ENCODE measurements at regions not wholly inside any gene's neighbourhood (a gene's known extent, or its start where the extent isn't known, plus 50 kb on each side); places are given as distances from the start of the nearest gene placed in this dataset.

DNA sequence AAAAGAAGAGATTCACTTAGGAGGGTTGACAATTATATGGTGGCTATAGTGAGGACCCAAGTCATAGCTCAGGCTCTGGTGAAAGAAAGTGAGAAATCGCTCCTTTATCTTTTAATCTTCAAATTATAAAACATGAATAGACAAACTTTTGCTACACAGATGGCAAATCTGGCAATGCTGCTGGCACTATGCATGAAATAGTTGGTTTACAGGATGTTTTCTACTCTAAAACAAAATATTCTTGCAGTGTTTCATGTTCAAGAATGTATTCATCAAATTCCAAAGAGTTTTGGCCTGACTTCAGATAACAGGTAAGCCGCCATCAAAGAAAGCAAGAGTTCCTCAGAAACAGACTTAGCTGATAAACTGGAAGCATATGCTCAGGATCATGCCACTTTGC is 801.2 kb downstream of the C4orf33 start:
- no peak for DNase-seq (ENCODE audit: low spot score)

DNA sequence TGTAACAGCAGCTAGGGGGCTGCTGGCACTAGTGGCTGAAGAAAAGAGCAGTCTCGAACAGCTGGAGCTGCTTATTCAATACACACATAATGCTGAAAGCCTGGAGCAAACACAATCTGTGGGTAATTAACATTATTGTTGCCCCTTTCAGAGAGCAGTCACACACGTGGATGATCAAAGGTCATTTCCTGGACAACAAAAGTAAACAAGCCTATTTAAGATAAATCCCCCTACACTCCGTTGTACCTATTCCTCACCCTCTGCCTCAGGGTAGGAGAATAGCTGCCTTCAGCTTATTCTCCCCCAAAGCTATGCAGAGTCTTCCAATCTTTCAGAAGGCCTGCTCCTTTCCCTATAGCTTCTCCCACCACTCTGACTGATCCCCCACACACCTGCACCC is 803.9 kb downstream of the C4orf33 start:
- no peak for DNase-seq (ENCODE audit: low spot score)

GRCh38 chr4:129900430-129900953 is 804.5 kb downstream of the C4orf33 start:
- DNase-seq (ENCODE audit: low spot score), result no peak

- DNase-seq (ENCODE audit: low spot score), result no peak
These were observed 805.3 kb downstream of the C4orf33 start for GRCh38 chr4:129901205-129901604.

DNA sequence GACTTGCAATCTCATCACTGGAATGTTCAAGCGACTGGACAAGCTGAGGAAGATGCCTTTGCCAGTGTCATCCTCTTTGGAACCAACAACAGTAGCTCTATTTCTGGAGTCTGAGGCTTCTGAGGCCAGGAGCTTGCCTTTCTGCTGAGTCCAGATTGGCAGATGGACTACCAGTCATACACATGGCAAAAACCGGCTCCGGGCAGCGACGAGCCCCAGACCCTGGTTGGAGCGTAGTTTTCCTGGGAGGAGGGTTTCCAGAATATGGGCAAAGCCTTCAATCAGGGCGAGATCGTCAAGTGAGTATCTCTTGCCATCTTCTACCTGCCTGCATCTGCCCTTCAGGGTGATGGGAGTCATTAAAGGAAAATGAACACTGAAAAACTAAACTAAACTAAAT is 807.9 kb downstream of the C4orf33 start:
- no peak for DNase-seq (ENCODE audit: low spot score)

DNA sequence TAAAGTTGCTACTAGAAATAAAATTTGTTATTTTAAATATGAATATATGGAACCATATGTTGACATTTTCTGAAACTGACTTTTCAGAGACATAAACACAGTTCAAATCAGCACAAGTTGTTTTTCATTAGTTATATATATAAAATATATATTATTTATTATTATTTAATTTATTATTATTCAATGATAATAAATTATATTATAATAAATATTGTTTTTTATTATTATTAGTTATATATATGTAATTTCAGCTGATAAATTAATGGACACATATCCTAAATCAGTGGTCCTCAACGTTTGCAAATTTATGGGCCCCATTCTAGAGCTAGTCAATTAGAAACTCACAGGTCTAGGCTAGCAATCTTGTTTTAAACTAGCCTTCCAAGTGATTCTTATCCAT is 809.3 kb downstream of the C4orf33 start:
- no peak for DNase-seq (ENCODE audit: low spot score)

DNA sequence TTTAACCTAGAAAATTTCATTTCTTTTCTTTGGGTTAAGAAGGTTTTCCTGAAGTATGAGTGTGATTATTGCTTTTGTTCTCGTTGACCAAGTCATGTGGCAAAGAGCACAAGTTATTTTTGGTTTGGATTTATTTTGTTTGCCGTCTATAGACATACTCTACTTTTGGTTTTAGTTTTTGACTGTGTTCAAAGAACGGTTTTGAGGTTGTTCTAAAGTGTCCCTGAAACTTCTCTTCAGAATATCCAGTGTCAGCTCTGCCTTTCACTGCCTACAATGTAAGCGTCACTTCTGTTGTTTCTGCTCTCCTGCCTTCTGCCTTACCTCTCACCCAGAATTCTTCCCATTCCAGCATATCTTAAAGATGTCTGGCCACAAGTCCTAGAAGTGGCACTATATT is 812.2 kb downstream of the C4orf33 start:
- DNase-seq (ENCODE audit: low spot score), result no peak

DNA sequence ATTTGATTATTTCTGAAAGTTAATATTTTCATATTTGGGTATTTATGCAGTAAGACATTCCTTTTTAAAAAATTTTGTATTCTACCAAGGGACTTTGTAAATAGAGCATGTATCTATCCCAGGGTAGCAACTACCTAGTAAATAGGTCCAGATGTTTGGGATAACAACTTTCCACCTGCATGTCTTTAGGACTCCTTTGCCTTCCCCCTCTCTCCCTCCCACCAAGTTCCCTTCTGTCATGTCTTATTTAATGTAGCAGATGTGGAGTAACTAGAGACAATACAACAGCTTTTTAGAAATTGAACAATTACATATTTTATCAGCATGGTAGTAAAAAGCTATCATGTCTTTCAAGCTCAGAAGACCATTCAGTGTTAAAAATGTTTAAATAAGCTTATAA is 821.0 kb downstream of the C4orf33 start:
- DNase-seq (ENCODE audit: low spot score), result no peak

GRCh38 chr4:129917651-129918050 is 821.7 kb downstream of the C4orf33 start:
- no peak for DNase-seq (ENCODE audit: low spot score)

DNA sequence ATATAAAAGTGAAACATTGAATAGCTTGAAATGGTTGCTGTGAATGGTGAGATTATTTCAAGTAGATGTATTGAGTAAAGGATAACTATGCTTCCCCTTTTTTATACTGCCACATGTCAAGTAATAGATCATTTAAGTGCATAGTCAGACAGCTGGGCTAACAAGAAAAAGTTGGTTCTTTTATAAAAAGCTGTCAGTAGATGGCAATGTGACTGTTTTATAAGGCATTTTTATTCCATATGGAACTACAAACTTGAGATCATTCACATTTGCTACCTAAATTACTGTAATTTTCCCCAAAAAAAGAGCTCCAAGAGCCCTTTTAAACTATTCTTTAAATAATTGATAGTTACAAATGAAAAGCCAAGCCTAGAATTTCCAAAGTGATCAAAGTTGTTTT is 831.0 kb downstream of the C4orf33 start:
- DNase-seq (ENCODE audit: low spot score), result no peak

DNA sequence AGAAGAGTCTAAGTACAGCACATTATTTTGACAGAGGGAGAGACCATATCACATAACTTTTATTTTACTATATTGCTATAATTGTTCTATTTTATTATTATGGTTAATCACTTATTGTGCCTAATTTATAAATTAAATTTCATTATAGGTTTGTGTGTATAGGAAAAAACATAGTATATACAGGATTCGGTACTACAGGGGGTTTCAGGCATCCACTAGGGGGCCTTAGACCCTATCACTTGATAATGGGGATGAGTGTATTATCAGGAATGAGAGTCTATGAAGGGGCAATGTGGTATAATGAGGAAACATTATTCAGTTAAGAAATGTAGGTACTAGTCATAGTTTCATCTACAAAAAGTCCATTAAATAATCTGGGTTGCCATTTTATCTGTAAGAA is 833.1 kb downstream of the C4orf33 start:
- no peak for DNase-seq (ENCODE audit: low spot score)

- no peak for DNase-seq (ENCODE audit: low spot score)
These were observed 834.0 kb downstream of the C4orf33 start for GRCh38 chr4:129929984-129930383.

DNA sequence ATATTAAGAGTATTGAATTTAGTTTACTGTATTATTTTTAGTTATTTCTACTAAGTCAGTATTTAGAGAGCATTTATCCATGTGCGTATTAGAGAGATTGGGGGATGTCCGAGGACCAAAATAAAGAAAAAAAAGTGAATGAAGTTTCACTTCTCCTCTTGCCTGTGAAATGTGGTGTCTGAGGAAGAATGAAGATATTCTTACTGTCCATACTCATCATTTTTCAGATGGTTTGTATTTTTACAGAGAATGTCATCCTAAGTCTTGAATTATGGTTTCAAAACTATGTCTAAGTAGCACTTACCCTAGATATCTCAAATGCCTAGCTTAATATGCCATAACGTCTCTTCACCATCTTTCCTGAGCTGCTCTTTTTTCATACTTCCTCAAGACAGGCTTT is 854.3 kb downstream of the C4orf33 start:
- no peak for DNase-seq (ENCODE audit: low spot score)

GRCh38 chr4:129966175-129966574 is 870.2 kb downstream of the C4orf33 start:
- DNase-seq (ENCODE audit: low spot score), result no peak

GRCh38 chr4:129968366-129968765 is 872.4 kb downstream of the C4orf33 start:
- DNase-seq (ENCODE audit: low spot score), result no peak

GRCh38 chr4:129968778-129969177 is 872.8 kb downstream of the C4orf33 start:
- no peak for DNase-seq (ENCODE audit: low spot score)

DNA sequence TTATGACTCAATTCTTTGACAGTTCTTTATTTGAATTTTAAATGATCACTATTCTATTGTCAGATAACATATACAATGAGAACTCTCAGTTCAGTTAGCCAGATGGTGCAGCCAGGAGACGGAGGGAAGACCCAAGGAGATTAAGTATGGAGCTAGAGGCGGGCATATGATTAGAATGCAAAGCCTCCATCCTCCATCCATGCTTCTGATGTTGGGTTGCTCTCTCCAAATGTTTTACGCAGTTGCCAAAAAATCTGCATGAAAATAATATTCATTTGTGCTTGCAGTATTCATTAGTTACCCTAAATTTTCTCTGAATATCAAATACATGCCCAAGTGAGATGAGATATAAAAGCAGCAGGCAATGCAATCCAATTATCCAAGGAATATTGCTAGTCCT is 874.8 kb downstream of the C4orf33 start:
- no peak for DNase-seq (ENCODE audit: low spot score)

GRCh38 chr4:129971419-129971818 is 875.5 kb downstream of the C4orf33 start:
- no peak for DNase-seq (ENCODE audit: low spot score)

DNA sequence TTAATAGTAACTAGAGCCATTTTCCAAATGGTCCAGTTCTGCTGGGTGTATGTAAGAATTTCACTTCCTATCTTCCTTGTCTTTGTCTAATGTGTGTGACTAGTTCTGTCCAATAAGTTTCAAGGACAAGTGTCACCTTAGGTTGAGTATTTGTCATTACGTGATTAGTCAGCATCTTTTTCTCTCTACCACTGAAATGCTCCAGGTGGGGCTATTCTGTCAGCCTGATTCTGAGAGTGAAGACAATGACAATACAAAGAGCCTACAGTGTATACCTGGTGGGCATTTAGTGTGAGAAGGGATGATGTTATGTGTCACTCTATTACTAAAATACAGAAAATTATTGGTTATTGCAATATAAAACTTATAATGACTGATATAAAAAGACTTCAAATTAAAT is 876.3 kb downstream of the C4orf33 start:
- DNase-seq (ENCODE audit: low spot score), result no peak

DNA sequence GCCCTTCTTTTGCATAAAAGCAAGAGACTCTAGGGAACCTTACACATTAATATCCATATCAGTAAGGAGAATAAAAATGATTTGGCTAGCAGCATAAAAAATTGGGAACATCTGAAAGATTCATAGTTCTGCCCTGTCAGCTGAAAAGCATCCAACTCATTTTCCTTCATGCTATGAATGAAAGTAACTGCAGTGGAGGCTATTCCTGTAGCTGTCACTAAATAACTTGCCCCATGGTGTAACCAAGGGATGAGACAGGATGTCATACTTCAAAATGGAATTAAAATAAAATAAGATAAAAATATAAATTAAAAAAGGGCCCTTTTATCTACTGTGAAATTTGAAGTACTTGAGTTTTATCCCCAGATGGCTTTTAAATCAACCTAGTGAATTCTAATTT is 878.8 kb downstream of the C4orf33 start:
- no peak for DNase-seq (ENCODE audit: low spot score)

GRCh38 chr4:129978315-129978714 is 882.4 kb downstream of the C4orf33 start:
- no peak for DNase-seq (ENCODE audit: low spot score)

DNA sequence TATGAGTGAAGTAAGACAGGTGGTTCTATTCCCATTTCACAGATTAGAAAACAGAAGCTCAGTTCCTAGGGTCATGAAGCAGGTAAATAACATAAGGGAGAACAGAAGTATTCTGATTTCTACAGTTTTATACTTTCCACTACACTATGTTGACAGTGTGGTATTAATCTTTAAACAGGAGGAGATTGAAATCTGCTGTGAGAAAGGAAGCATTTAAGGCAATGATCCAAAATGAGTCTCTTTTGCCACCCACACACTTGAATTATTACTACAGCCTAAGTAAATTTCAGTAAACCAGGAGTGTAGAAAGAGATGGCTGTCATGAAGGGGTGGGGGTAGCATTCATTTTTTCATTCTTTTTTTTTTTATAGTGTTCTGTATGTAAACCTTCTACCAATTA is 893.0 kb downstream of the C4orf33 start:
- no peak for DNase-seq (ENCODE audit: low spot score)

- DNase-seq (ENCODE audit: low spot score), result no peak
These were observed 898.8 kb downstream of the C4orf33 start for GRCh38 chr4:129994715-129995114.

- no peak for DNase-seq (ENCODE audit: low spot score)
These were observed 902.6 kb downstream of the C4orf33 start for GRCh38 chr4:129998436-129999150.
